Thymus (tissue), 11 donors: ENCODE measurements at regions not wholly inside any gene's neighbourhood (a gene's known extent, or its start where the extent isn't known, plus 50 kb on each side); places are given as distances from the start of the nearest gene placed in this dataset.

Experiments
- DNase-seq, 9 donors: peaks; one replicate each; pipeline ENCODE4 v3.0.0-alpha.2; 2013; ENCODE audit warnings: low spot score in 9 of 9, low read depth in 6 of 9, missing footprints in 1 of 9
- H3K27ac ChIP-seq, 2 donors: one replicate each; pipeline ENCODE4 v1.5.1; 2013; ENCODE audit warnings: control low read depth in 1 of 2, low read depth in 1 of 2, low read length in 1 of 2, mild to moderate bottlenecking in 1 of 2, moderate library complexity in 1 of 2
- H3K27me3 ChIP-seq, 2 donors: one replicate each; pipeline ENCODE4 v1.5.1; 2013; ENCODE audit warnings: low read length in 1 of 2; ENCODE audit not compliant: control insufficient read depth in 2 of 2, insufficient read depth in 1 of 2
- H3K36me3 ChIP-seq, 2 donors: one replicate each; pipeline ENCODE4 v1.5.1; 2013; ENCODE audit warnings: low read length in 1 of 2, mild to moderate bottlenecking in 1 of 2, moderate library complexity in 1 of 2; ENCODE audit not compliant: control insufficient read depth in 2 of 2, insufficient read depth in 2 of 2
- H3K4me1 ChIP-seq, 2 donors: one replicate each; pipeline ENCODE4 v1.5.1; 2013; ENCODE audit warnings: low read length in 2 of 2; ENCODE audit not compliant: control insufficient read depth in 2 of 2, insufficient read depth in 2 of 2
- H3K4me3 ChIP-seq, 2 donors: one replicate each; pipeline ENCODE4 v1.5.1; 2013; ENCODE audit warnings: low read length in 2 of 2, control low read depth in 1 of 2, mild to moderate bottlenecking in 1 of 2
- H3K9me3 ChIP-seq, 2 donors: one replicate each; pipeline ENCODE4 v1.5.1; 2013; ENCODE audit warnings: low read length in 1 of 2, mild to moderate bottlenecking in 1 of 2; ENCODE audit not compliant: control insufficient read depth in 2 of 2, insufficient read depth in 1 of 2
- WGBS: extraction: QIAGEN DNeasy Blood & Tissue Kit; methylation state at CpG from one replicate; pipeline ENCODE4 v1.1.7; 2013; 5-methylcytosine and 5-hydroxymethylcytosine counted together
- donor health status: healthy.

DNA sequence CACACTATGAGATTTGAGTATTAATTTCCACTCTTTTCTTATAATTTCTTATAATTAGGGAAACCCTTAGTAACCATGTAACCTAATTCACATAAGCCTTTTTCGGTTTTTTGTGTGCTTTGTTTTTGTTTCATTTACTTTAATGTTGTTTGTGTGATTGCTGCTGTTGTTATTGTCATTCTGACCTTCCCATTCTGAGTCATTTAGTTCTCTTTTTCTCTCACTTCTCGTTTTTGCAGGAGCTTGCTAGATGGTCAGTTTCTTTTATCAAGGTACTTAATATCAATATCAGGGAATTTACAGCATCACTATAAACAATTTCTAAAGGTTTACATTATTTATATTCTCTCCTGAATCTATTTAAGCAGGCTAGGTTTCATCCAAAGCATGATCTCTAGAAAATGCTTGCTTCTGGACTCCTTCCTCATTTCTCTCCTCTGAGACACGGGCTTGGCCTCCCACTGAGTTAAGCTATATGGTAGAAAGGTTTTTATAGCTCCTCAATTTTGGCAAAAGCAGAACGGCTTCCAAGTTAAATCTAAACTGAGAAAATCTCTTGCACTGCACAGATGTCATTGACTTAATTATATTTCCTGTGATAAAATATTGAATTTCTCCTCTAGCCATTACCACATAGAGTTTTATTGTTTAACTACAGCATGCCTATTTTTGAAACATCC is 534.2 kb downstream of the NSUN3 start:
- DNase-seq: no peak
- WGBS: 66% methylated on average over 4 of the region's 4 CpGs
- Histone ChIP-seq H3K4me1 (no peaks in the 10 kb centered on the region), H3K9me3 (no peaks in the 10 kb centered on the region), H3K27me3 (no peaks in the 10 kb centered on the region), H3K27ac (no peak overlapping the region), H3K36me3 (no peaks in the 10 kb centered on the region), H3K4me3 (no peak overlapping the region)

DNA sequence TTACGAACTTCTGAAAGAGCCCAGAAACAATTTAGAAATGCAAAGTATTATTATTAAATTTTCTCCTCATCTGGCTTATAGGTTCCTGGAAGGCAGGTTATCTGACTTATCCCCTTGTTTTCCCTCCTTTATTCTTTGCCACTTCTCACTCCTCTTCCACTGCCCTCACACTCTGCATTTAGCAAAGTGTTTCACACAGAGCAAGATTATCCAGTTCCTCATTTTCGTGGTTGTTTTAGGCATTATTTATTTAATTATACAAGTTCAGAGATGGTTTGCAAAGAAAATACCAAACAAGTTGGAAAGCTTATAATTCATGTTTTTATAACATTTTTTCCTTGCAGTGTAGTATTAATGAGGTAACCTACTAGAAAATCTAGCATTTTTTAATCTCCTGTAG is 544.9 kb downstream of the NSUN3 start:
- H3K27ac ChIP-seq: no peak overlapping the region
- no peaks in the 10 kb centered on the region for H3K27me3 ChIP-seq
- DNase-seq: no peak
- no peaks in the 10 kb centered on the region for H3K4me1 ChIP-seq
- H3K4me3 ChIP-seq: no peak overlapping the region
- no peaks in the 10 kb centered on the region for H3K9me3 ChIP-seq
- WGBS: 7% methylated on average over 2 of the region's 2 CpGs
- H3K36me3 ChIP-seq: no peaks in the 10 kb centered on the region

DNA sequence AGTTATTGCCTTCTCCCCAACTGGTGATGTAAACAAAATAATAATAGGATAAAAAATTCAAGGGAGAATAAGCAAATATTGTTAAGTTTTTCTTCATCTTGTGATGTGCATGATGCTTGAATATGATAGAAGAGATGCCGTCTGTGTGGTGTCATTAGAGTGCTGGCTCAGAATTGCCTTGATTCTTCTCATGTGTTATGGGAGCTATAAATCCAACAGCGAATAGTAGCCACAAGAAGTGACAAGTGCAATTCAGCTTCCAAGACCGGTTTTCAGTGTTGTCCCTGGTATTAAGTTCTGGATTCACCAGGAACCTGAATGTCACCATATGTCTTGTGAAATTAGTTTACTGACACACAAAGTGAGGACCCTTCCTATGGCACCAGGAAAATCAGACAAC is 547.0 kb downstream of the NSUN3 start:
- no peak overlapping the region for H3K4me3 ChIP-seq
- H3K36me3 ChIP-seq: no peaks in the 10 kb centered on the region
- DNase-seq: no peak

DNA sequence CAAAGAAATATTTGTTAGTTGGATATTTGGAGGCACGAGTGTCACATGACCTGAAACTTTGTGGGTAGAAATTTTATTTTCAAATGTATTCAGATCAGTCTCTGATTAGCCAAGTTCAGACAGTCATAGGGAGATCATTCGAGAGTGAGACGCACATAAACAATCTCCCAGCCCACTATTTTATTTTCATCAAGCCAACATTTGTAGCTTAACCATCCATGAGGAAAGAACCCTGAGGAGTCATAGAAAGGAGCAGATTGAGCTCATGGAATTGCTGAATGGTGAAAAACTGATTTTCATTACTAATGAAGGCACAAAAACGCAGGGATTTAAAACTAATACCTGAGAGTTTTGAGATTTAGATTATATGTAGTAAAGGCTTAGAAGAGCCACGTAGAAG is 548.7 kb downstream of the NSUN3 start:
- no peaks in the 10 kb centered on the region for H3K4me1 ChIP-seq
- 88% methylated on average over 5 of the region's 5 CpGs for WGBS
- no peak overlapping the region for H3K4me3 ChIP-seq

More for the DNA sequence above, 547.0 kb downstream of the NSUN3 start:
- no peaks in the 10 kb centered on the region for H3K9me3 ChIP-seq
- H3K27ac ChIP-seq: no peak overlapping the region
- H3K4me1 ChIP-seq: no peaks in the 10 kb centered on the region
- 92% methylated on average over 3 of the region's 3 CpGs for WGBS
- H3K27me3 ChIP-seq: no peaks in the 10 kb centered on the region

DNA sequence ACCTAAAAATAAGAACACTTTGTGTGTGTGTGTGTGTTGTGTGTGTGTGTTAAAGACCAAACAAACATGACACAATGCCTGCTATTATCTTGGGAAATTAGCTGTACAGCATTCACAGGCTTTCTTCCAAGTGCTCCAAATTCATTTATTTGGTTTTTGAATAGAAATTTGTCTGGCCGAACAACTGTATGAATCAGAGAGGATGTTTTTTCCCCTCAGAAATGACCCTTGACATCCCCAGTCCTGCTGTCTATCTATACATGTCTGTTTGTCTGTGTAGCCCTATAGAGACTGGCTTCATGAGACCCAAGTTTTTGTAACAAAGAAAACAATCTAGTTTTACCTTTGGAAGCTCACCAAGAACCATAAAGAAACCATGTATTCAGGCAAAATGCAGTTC is 549.8 kb downstream of the NSUN3 start:
- no peak overlapping the region for H3K27ac ChIP-seq
- 92% methylated on average over 1 of the region's 1 CpG for WGBS
- no peaks in the 10 kb centered on the region for H3K9me3 ChIP-seq
- no peak overlapping the region for H3K4me3 ChIP-seq
- H3K27me3 ChIP-seq: no peaks in the 10 kb centered on the region
- no peaks in the 10 kb centered on the region for H3K36me3 ChIP-seq
- H3K4me1 ChIP-seq: no peaks in the 10 kb centered on the region
- DNase-seq: no peak

More for the DNA sequence above, 548.7 kb downstream of the NSUN3 start:
- Histone ChIP-seq H3K9me3 (no peaks in the 10 kb centered on the region), H3K27ac (no peak overlapping the region), H3K27me3 (no peaks in the 10 kb centered on the region), H3K36me3 (no peaks in the 10 kb centered on the region)
- no peak for DNase-seq

DNA sequence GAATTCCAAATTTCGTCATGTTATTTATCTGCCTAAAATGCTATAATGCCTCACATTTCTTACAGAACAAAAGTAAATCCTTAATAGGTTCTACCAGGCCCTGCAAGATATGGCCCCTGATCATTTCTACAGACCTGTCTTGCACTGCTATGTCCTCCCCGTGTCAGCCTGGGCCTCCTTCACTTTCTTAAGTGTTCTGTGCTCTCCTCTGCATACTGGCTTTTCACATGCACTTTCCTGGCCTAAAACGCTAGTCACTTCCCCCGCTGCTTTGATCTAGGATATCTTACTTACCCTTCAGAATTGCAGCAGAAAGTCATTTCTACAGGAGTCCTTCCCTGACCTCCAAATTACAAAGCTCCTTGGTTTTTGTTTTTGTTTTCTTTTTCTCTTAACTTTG is 551.3 kb downstream of the NSUN3 start:
- Histone ChIP-seq H3K27ac (no peak overlapping the region), H3K27me3 (no peaks in the 10 kb centered on the region), H3K36me3 (no peaks in the 10 kb centered on the region), H3K9me3 (no peaks in the 10 kb centered on the region), H3K4me3 (no peak overlapping the region), H3K4me1 (no peaks in the 10 kb centered on the region)
- 88% methylated on average over 4 of the region's 4 CpGs for WGBS
- DNase-seq: no peak

DNA sequence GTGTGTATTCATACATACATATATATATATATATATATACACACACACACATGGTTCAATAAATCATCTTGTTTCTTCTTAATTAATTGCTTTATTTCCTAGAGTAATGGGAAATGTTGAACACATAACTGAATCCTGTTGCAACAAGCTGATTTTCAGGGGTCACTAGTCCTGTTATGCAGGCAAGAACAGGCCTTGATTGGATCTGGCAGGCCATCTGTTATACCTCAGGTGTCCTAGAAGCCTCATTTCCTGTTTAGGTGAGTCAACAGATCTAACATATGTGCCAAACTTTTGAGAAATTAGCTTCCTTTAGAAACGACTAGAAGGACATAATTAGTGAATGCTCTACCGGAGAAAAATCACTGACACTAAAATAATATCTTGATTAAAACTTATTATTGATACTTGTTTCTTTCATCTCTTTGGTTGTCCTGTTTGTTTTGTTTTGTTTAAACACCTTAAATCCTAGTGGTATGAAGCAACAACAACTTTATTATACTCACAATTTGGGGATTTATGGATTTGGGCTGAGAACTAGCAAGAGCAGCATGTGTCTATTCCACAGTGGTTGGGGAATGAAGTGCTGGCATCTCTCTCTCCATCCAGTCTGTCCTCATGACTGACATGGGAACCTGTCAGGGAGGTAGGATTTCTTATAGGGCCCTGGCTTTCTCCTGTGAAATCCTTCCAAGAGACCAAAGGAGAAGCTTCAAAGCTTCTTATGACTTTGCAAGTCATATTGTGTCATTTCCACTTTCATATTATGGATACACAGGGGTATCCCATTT is 552.6 kb downstream of the NSUN3 start:
- no peaks in the 10 kb centered on the region for H3K36me3 ChIP-seq
- no peaks in the 10 kb centered on the region for H3K9me3 ChIP-seq
- WGBS: 47% methylated on average over 2 of the region's 2 CpGs
- H3K27me3 ChIP-seq: no peaks in the 10 kb centered on the region
- no peaks in the 10 kb centered on the region for H3K4me1 ChIP-seq
- no peak overlapping the region for H3K4me3 ChIP-seq
- H3K27ac ChIP-seq: no peak overlapping the region
- no peak for DNase-seq

DNA sequence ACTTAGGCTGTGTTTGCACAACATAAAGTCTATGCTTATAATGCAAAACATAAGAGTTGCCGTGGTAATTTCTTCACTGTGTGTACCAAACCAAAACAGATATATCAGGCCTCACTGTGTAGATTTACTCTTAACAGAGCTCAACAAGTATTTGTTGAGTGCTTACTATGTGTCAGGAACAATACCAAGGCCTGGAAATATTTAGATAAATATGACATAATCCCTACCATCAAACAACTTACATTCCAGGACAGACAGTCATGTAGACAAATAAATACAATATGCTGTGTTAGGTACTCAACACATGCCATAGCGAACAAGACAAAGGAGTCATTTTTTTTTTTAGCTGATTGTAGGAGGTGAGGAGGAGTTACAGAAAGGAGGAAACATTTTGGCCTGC is 554.0 kb downstream of the NSUN3 start:
- no peaks in the 10 kb centered on the region for H3K4me1 ChIP-seq
- no peak overlapping the region for H3K27ac ChIP-seq
- WGBS: 92% methylated on average over 2 of the region's 2 CpGs
- no peaks in the 10 kb centered on the region for H3K36me3 ChIP-seq
- H3K9me3 ChIP-seq: no peaks in the 10 kb centered on the region
- H3K27me3 ChIP-seq: no peaks in the 10 kb centered on the region
- no peak for DNase-seq
- no peak overlapping the region for H3K4me3 ChIP-seq

DNA sequence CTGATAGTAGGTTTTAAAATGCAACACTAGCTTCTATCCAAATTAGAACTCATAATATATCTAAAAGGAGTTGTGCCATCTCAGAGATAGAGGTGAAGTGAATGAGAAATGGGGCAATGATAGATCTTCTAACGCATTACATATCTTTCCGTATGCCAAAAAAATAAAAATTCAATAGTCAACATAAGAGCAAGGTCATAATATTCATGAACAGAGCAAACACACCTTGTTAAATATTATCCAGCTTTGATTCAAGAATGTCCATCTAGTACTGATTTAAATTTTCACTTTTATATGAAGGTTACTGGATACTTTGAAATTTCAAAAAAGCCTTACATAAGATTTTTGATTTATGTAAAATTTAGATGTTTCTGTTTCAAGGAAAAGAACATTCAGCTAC is 554.5 kb downstream of the NSUN3 start:
- over 99% methylated on average over 2 of the region's 2 CpGs for WGBS
- Histone ChIP-seq H3K4me3 (no peak overlapping the region), H3K27ac (no peak overlapping the region), H3K4me1 (no peaks in the 10 kb centered on the region), H3K36me3 (no peaks in the 10 kb centered on the region), H3K27me3 (no peaks in the 10 kb centered on the region), H3K9me3 (no peaks in the 10 kb centered on the region)
- no peak for DNase-seq
